ENCODE measurements at regions not wholly inside any gene's neighbourhood (a gene's known extent, or its start where the extent isn't known, plus 50 kb on each side); places are given as distances from the start of the nearest gene placed in this dataset.

GRCh38 chr15:95327183-95327525 is 1003.3 kb upstream of the NR2F2 start:
- ATAC-seq, result no peak
- TF ChIP-seq ZNF565 (CRISPR knock-in tag; conservative IDR thresholded peaks at IDR 0.05; ENCODE audit: low read depth), result no peak
- no peak for TF ChIP-seq BACH2 (CRISPR knock-in tag; IDR thresholded peaks at IDR 0.05; ENCODE audit: borderline replicate concordance)
- no peak for TF ChIP-seq CSDC2 (CRISPR knock-in tag; IDR thresholded peaks at IDR 0.05)
- TF ChIP-seq ZC3H10 (CRISPR knock-in tag; IDR thresholded peaks at IDR 0.05), result no peak
- no peak for TF ChIP-seq GLIS3 (CRISPR knock-in tag; IDR thresholded peaks at IDR 0.05)
- TF ChIP-seq PPARA (CRISPR knock-in tag; IDR thresholded peaks at IDR 0.05; ENCODE audit: borderline replicate concordance), result no peak
- TF ChIP-seq CREB5 (CRISPR knock-in tag; IDR thresholded peaks at IDR 0.05; ENCODE audit: low read depth), result no peak

- no peak for TF ChIP-seq ZC3H10 (CRISPR knock-in tag; IDR thresholded peaks at IDR 0.05)
- no peak for TF ChIP-seq CSRNP3 (CRISPR knock-in tag; IDR thresholded peaks at IDR 0.05)
- TF ChIP-seq ARNTL (CRISPR knock-in tag; IDR thresholded peaks at IDR 0.05; ENCODE audit: borderline replicate concordance, low read depth), result no peak
- TF ChIP-seq ZFP30 (CRISPR knock-in tag; IDR thresholded peaks at IDR 0.05), result no peak
- TF ChIP-seq ZNF8 (CRISPR knock-in tag; IDR thresholded peaks at IDR 0.05), result no peak
Measured at GRCh38 chr15:95327661-95328060, 1002.8 kb upstream of the NR2F2 start.

GRCh38 chr15:95328559-95328958 is 1001.9 kb upstream of the NR2F2 start:
- no peak for ATAC-seq

More at GRCh38 chr15:95327661-95328060, 1002.8 kb upstream of the NR2F2 start:
- ATAC-seq, result no peak

More at GRCh38 chr15:95328559-95328958, 1001.9 kb upstream of the NR2F2 start:
- TF ChIP-seq TSHZ2 (CRISPR knock-in tag; IDR thresholded peaks at IDR 0.05), result no peak
- no peak for TF ChIP-seq TOX (CRISPR knock-in tag; IDR thresholded peaks at IDR 0.05; ENCODE audit: borderline replicate concordance)
- TF ChIP-seq SNAI2 (CRISPR knock-in tag; IDR thresholded peaks at IDR 0.05), result no peak
- no peak for TF ChIP-seq CSRNP3 (CRISPR knock-in tag; IDR thresholded peaks at IDR 0.05)
- no peak for TF ChIP-seq POU6F1 (CRISPR knock-in tag; IDR thresholded peaks at IDR 0.05; ENCODE audit: borderline replicate concordance, low read depth)
- TF ChIP-seq ZNF70 (CRISPR knock-in tag; IDR thresholded peaks at IDR 0.05), result no peak
- no peak for TF ChIP-seq CSDC2 (CRISPR knock-in tag; IDR thresholded peaks at IDR 0.05)

All from SK-N-SH treated with all-trans-retinoic acid at 6 μM for 48 hours (cell line).